ENCODE measurements at regions not wholly inside any gene's neighbourhood (a gene's known extent, or its start where the extent isn't known, plus 50 kb on each side); places are given as distances from the start of the nearest gene placed in this dataset.

GRCh38 chr10:43728425-43728824, 79.7 kb upstream of the ZNF32 start:
- TF ChIP-seq CTCF (IDR thresholded peaks at IDR 0.05) = no peak
- no peak for TF ChIP-seq EP300 (IDR thresholded peaks at IDR 0.05)
- TF ChIP-seq POLR2A (IDR thresholded peaks at IDR 0.05) = no peak
- no peak overlapping the region for H3K4me3 ChIP-seq
- no peak for DNase-seq (ENCODE audit: low spot score in 2 of 2)
- peaks cover 0 to 66% (median 5%) of the 10 kb centered on the region in 4 donors for H3K9me3 ChIP-seq
- H3K36me3 ChIP-seq = no peaks in the 10 kb centered on the region
- no peaks in the 10 kb centered on the region for H3K4me1 ChIP-seq
- H3K27ac ChIP-seq = no peak overlapping the region
- no peaks in the 10 kb centered on the region for H3K27me3 ChIP-seq
- WGBS, 2 donors = 81 to 98% methylated on average over 13 to 23 of the region's 26 CpGs

- H3K27ac ChIP-seq = no peak overlapping the region
- H3K4me1 ChIP-seq = no peaks in the 10 kb centered on the region
- WGBS, 2 donors = 86 to 93% methylated on average over 21 of the region's 21 CpGs
- no peaks in the 10 kb centered on the region for H3K27me3 ChIP-seq
- peaks cover 0 to 66% (median 5%) of the 10 kb centered on the region in 4 donors for H3K9me3 ChIP-seq
- no peak for TF ChIP-seq EP300 (IDR thresholded peaks at IDR 0.05)
- TF ChIP-seq CTCF (IDR thresholded peaks at IDR 0.05) = no peak
- H3K4me3 ChIP-seq = no peak overlapping the region
- H3K36me3 ChIP-seq = no peaks in the 10 kb centered on the region
- DNase-seq (ENCODE audit: low spot score in 2 of 2) = no peak
Observed at GRCh38 chr10:43727935-43728334, 79.3 kb upstream of the ZNF32 start.

GRCh38 chr10:43715334-43715733, 66.7 kb upstream of the ZNF32 start:
- DNase-seq (ENCODE audit: low spot score in 2 of 2) = no peak
- Histone ChIP-seq H3K9me3 (peaks cover 0 to 7% (median 2%) of the 10 kb centered on the region in 4 donors), H3K27ac (no peak overlapping the region), H3K27me3 (no peaks in the 10 kb centered on the region), H3K4me3 (no peak overlapping the region), H3K36me3 (no peaks in the 10 kb centered on the region), H3K4me1 (no peaks in the 10 kb centered on the region)
- 84 to 96% methylated on average over 3 of the region's 3 CpGs for WGBS, 2 donors
- TF ChIP-seq EP300 (IDR thresholded peaks at IDR 0.05) (no peak), POLR2A (IDR thresholded peaks at IDR 0.05) (no peak), CTCF (IDR thresholded peaks at IDR 0.05) (no peak)

GRCh38 chr10:43712821-43713584, 64.3 kb upstream of the ZNF32 start:
- Histone ChIP-seq H3K27me3 (no peaks in the 10 kb centered on the region), H3K4me3 (no peak overlapping the region), H3K4me1 (peaks cover 0 to 2% (median 0%) of the 10 kb centered on the region in 4 donors), H3K36me3 (no peaks in the 10 kb centered on the region), H3K27ac (no peak overlapping the region), H3K9me3 (peaks cover 0 to 7% (median 2%) of the 10 kb centered on the region in 4 donors)
- DNase-seq (ENCODE audit: low spot score in 2 of 2) = no peak
- TF ChIP-seq CTCF (IDR thresholded peaks at IDR 0.05) = no peak
- no peak for TF ChIP-seq POLR2A (IDR thresholded peaks at IDR 0.05)
- no peak for TF ChIP-seq EP300 (IDR thresholded peaks at IDR 0.05)
- WGBS, 2 donors = 85 to 86% methylated on average over 10 of the region's 10 CpGs

- TF ChIP-seq CTCF (IDR thresholded peaks at IDR 0.05) (no peak), EP300 (IDR thresholded peaks at IDR 0.05) (no peak), POLR2A (IDR thresholded peaks at IDR 0.05) (no peak)
Observed at GRCh38 chr10:43710772-43711471, 62.2 kb upstream of the ZNF32 start.

More at GRCh38 chr10:43710772-43711471, 62.2 kb upstream of the ZNF32 start:
- no peaks in the 10 kb centered on the region for H3K27me3 ChIP-seq
- peaks cover 0 to 2% (median 0%) of the 10 kb centered on the region in 4 donors for H3K4me1 ChIP-seq
- no peaks in the 10 kb centered on the region for H3K36me3 ChIP-seq
- H3K27ac ChIP-seq = no peak overlapping the region
- no peaks in the 10 kb centered on the region for H3K9me3 ChIP-seq
- DNase-seq (ENCODE audit: low spot score in 2 of 2) = no peak
- no peak overlapping the region for H3K4me3 ChIP-seq
- WGBS, 2 donors = 79 to 81% methylated on average over 7 of the region's 7 CpGs

Measured in tibial nerve (tissue), 4 donors.